ENCODE measurements at regions not wholly inside any gene's neighbourhood (a gene's known extent, or its start where the extent isn't known, plus 50 kb on each side); places are given as distances from the start of the nearest gene placed in this dataset.
A peak's percentile ranks its signal among the peaks of the same experiment; 100 is the strongest.
"Not testable (repeated sequence)": the region's sequence is repeated elsewhere in the genome, so short reads cannot be mapped to it uniquely, and the experiment has no call there.

GRCh38 chr7:6965051-6965450 is 139.0 kb upstream of the CCZ1B start:
- not testable (repeated sequence) for H4K5ac ChIP-seq (ENCODE audit: insufficient read length, low read depth, low read length); H3K4me1 Mint-ChIP-seq; H3K27ac Mint-ChIP-seq

GRCh38 chr7:6970180-6970579 is 144.1 kb upstream of the CCZ1B start:
- not testable (repeated sequence) for H3K14ac ChIP-seq (ENCODE audit: insufficient read depth, low read length); H3K4me1 Mint-ChIP-seq; H2BK5ac ChIP-seq (ENCODE audit: insufficient read length, low read length); H4K8ac ChIP-seq (replicated peaks; ENCODE audit: insufficient read length, low read depth, low read length); H3K79me2 ChIP-seq (ENCODE audit: insufficient read depth, low read length); H3K4ac ChIP-seq (ENCODE audit: low read depth, low read length); H2BK12ac ChIP-seq (ENCODE audit: insufficient read length, low read depth, low read length); H3K23ac ChIP-seq (ENCODE audit: insufficient read length, low read depth, low read length); H3K4me1 ChIP-seq (ENCODE audit: insufficient read depth, low read length); H3K4me2 ChIP-seq (ENCODE audit: insufficient read depth, insufficient read length, low read length); H2BK20ac ChIP-seq (ENCODE audit: low read depth, low read length, poor library complexity, severe bottlenecking); H4K20me1 ChIP-seq (ENCODE audit: control insufficient read depth, insufficient read depth, insufficient read length); H3T11ph ChIP-seq (ENCODE audit: low read length); H4K91ac ChIP-seq (ENCODE audit: insufficient read length, low read depth, low read length); H2BK120ac ChIP-seq (ENCODE audit: low read depth, low read length, poor library complexity, severe bottlenecking); H3K18ac ChIP-seq (ENCODE audit: insufficient read length, low read depth, low read length); H3K36me3 Mint-ChIP-seq (ENCODE audit: insufficient read depth in 1 of 3, low read depth in 3 of 3); H3K79me1 ChIP-seq (ENCODE audit: insufficient read depth, low read depth, low read length, poor library complexity, severe bottlenecking); H3K9ac ChIP-seq (ENCODE audit: extremely low read depth, insufficient read length, low read length); H3K23me2 ChIP-seq (ENCODE audit: insufficient read length, low read depth, low read length, poor library complexity, severe bottlenecking); H3K4me3 Mint-ChIP-seq; H3K27me3 ChIP-seq (ENCODE audit: insufficient read depth, low read length); H3K27me3 Mint-ChIP-seq (ENCODE audit: low read depth); H3K9me3 ChIP-seq (ENCODE audit: control insufficient read depth, low read depth, low read length); H2BK15ac ChIP-seq (ENCODE audit: low read depth, low read length); H3K56ac ChIP-seq (ENCODE audit: insufficient read length, low read depth, low read length); DNase-seq; H3K27ac Mint-ChIP-seq; H2AFZ ChIP-seq (ENCODE audit: low read length); H2AK5ac ChIP-seq (ENCODE audit: insufficient read length, low read length); H4K5ac ChIP-seq (ENCODE audit: insufficient read length, low read depth, low read length); H3K27ac ChIP-seq (ENCODE audit: insufficient read length, low read depth, low read length)
- WGBS (ENCODE audit: extremely low coverage, insufficient read length, low lambda C conversion rate): no CpG with 5 or more reads among the region's 3 CpGs
- H3K9me3 Mint-ChIP-seq: peaks cover 11 to 15% of the 10 kb centered on the region in 2 experiments

More at GRCh38 chr7:6965051-6965450, 139.0 kb upstream of the CCZ1B start:
- H3K9me3 ChIP-seq (ENCODE audit: control insufficient read depth, low read depth, low read length); H3K4me2 ChIP-seq (ENCODE audit: insufficient read depth, insufficient read length, low read length); H3T11ph ChIP-seq (ENCODE audit: low read length); H2BK12ac ChIP-seq (ENCODE audit: insufficient read length, low read depth, low read length); H2BK15ac ChIP-seq (ENCODE audit: low read depth, low read length); H4K8ac ChIP-seq (replicated peaks; ENCODE audit: insufficient read length, low read depth, low read length); H2BK120ac ChIP-seq (ENCODE audit: low read depth, low read length, poor library complexity, severe bottlenecking); H2BK5ac ChIP-seq (ENCODE audit: insufficient read length, low read length); H3K23me2 ChIP-seq (ENCODE audit: insufficient read length, low read depth, low read length, poor library complexity, severe bottlenecking); H2BK20ac ChIP-seq (ENCODE audit: low read depth, low read length, poor library complexity, severe bottlenecking); H3K4me1 ChIP-seq (ENCODE audit: insufficient read depth, low read length); H3K79me2 ChIP-seq (ENCODE audit: insufficient read depth, low read length); H2AK5ac ChIP-seq (ENCODE audit: insufficient read length, low read length); H3K79me1 ChIP-seq (ENCODE audit: insufficient read depth, low read depth, low read length, poor library complexity, severe bottlenecking); DNase-seq; H2AFZ ChIP-seq (ENCODE audit: low read length); H3K14ac ChIP-seq (ENCODE audit: insufficient read depth, low read length); H4K91ac ChIP-seq (ENCODE audit: insufficient read length, low read depth, low read length); H3K27me3 ChIP-seq (ENCODE audit: insufficient read depth, low read length); H3K56ac ChIP-seq (ENCODE audit: insufficient read length, low read depth, low read length); H3K27ac ChIP-seq (ENCODE audit: insufficient read length, low read depth, low read length); H3K23ac ChIP-seq (ENCODE audit: insufficient read length, low read depth, low read length); H3K9ac ChIP-seq (ENCODE audit: extremely low read depth, insufficient read length, low read length); H3K27me3 Mint-ChIP-seq (ENCODE audit: low read depth); H3K4ac ChIP-seq (ENCODE audit: low read depth, low read length); H3K18ac ChIP-seq (ENCODE audit: insufficient read length, low read depth, low read length); H4K20me1 ChIP-seq (ENCODE audit: control insufficient read depth, insufficient read depth, insufficient read length); H3K4me3 Mint-ChIP-seq: not testable (repeated sequence)
- no CpG with 5 or more reads among the region's 6 CpGs for WGBS (ENCODE audit: extremely low coverage, insufficient read length, low lambda C conversion rate)
- peak; percentile 67 for TF ChIP-seq CTCF (conservative IDR thresholded peaks at IDR 0.05)
- Mint-ChIP-seq H3K36me3 (ENCODE audit: insufficient read depth in 1 of 3, low read depth in 3 of 3) (peaks cover 24 to 30% (median 28%) of the 10 kb centered on the region in 3 experiments), H3K9me3 (peaks cover 33 to 35% of the 10 kb centered on the region in 2 experiments)
